ENCODE measurements at regions not wholly inside any gene's neighbourhood (a gene's known extent, or its start where the extent isn't known, plus 50 kb on each side); places are given as distances from the start of the nearest gene placed in this dataset.

DNA sequence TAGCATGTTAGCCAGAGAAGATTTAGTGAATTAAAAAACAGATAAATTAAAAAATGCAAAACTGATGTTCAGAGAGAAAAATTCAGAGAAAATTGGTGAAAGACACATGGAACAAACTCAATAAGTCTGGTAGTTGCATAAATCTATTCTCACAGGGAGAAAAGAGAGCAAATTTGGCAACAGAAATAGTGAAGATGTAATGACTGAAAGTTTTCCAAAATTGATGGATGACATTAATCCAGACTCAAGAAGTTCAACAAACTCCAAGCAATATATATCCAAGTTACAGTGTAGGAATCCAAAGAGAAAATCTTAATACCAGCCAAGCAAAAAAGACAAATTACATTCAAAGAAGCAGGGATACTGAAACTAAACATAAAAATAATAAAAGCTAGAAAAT is 302.7 kb upstream of the ARPP21 start:
- DNase-seq = no peak

DNA sequence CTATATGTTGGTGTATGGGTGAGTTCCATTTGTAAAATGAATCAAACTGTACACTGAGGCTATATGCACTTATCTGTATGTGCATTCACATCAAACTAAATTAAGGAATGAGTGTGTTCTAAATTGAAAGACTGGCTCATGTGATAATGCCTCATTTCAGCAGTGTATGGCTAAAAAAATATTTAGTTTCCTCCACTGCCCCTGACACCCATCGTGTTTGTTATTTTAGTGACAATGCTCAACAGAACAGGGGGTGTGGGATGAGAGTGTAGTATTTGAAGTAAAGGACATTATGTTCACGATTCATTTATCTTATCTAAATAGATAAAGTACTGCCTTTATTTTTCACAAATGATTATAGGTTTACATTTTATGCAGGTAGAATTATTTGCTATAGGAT is 301.1 kb upstream of the ARPP21 start:
- no peak for DNase-seq

DNA sequence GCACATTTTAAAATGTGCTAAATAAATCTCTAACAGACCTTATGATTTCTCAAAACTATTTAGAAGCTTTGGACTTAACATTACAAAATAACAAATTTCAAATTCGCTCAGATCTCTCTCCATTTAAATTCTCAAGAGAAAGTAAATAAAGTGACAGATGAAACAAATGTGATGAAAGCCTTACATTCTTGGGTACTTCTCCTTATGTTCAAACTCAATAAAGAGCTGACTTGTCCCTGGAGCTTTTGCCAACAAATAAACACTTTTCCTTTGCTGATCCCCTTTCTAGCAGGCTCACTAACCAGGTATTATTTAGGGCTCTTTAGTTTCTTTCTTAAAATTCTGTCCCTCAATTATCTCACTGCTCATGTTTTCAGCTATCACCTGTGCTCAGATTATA is 259.1 kb upstream of the ARPP21 start:
- no peak for DNase-seq

DNA sequence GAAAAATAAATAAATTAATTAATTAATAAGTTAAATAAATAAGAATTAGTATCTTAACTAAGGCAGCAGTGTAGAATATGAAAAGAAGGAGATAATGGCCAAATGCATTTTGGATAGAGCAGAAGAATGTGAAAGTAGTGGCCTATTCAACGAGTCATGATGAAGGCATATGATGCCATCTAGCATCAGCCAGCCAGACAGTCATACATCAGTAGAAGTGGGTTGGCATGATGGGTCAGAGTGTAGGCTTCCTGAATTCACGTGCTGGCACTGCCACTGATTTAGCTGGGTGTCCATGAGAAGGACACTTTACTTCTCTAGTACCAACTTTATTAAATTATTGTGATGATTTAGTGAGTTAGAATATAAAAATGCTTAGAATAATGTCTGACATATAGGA is 256.1 kb upstream of the ARPP21 start:
- DNase-seq = no peak

DNA sequence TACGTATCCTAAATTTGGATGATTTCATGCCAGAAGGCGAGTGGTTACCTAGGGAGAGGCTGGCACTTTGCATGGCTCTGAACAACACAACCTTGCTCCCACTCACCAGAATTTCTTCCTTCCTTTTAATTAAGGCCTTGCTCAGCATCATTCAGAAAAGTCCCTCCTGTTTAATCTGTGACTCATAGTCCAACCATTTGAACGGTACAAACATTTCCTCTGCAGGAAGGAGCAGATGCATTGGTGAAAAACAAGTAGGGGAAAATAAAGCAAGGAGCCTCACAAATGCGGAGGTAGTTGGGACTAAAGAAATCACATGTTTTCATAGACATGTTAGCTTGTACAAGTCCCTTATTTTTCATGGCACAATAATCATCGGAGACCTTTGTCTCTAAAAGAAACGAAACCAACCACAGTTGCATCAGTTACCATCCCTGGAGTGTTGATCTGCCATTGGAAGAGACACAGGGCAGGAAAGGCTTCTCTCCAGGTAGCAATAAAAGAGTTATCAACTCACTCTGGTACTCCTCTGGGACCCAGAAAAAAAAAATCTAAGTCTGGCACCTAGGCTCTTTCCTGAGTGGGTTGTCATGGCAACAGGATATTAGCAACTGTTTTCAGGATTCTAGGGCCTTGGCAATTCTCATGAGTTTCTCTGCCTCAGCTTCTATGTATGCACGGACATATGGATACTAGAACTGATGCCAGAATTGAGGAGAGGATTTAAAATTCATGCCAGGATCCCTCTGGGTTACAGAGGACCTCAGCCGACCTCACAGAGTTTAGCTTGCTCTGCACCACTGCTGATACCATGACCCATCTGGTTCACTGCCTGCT is 255.4 kb upstream of the ARPP21 start:
- no peak for DNase-seq

DNA sequence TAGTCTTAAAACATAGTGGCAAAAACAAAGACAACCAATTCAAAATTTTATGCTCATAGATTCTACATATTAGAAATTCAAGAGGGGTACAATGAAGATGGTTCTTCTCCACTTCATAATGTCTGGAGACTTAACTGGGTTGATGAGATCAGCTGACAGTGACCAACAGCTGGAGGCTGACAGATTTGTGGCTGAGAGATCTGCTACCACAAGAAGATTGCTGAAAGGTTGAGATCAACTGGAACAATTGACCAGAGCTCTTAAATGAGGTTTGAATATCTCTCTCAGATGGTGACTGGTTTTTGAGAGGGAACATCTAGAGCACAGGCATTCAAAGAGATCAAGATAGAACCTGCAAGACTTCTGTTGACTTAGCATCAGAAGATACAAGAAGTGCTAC is 254.1 kb upstream of the ARPP21 start:
- no peak for DNase-seq

DNA sequence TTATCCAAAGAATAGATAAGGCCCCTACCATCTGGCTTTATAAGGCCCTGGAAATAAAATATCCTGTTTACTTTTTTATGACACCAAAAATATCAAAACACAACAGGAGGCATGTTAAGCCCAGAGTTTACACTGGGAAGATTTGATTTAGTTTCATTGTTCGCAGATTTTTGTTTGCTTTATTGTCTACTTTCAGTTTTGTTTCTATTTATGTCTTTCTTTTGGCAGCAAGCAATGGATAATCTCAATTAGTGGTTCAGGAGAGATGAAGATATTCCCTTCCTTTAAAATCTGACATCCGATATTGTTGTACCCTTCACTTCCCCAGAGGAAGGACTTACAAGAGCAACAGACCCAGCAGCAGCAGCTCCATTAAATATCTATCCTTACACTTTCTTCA is 249.4 kb upstream of the ARPP21 start:
- DNase-seq = no peak

DNA sequence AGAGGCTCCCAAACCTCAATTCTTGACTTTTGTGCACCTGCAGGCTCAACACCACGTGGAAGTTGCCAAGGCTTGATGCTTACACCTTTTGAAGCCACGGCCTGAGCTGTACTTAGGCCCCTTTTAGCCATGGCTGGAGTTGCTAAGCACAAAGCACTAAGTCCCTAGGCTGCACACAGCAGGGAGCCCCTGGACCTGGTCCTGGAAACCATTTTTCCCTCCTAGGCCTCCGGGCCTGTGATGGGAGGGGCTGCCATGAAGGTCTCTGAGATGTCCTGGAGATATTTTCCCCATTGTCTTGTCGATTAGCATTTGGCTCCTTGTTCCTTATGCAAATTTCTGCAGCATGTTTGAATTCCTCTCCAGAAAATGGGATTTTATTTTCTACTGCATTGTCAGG is 247.1 kb upstream of the ARPP21 start:
- no peak for DNase-seq

DNA sequence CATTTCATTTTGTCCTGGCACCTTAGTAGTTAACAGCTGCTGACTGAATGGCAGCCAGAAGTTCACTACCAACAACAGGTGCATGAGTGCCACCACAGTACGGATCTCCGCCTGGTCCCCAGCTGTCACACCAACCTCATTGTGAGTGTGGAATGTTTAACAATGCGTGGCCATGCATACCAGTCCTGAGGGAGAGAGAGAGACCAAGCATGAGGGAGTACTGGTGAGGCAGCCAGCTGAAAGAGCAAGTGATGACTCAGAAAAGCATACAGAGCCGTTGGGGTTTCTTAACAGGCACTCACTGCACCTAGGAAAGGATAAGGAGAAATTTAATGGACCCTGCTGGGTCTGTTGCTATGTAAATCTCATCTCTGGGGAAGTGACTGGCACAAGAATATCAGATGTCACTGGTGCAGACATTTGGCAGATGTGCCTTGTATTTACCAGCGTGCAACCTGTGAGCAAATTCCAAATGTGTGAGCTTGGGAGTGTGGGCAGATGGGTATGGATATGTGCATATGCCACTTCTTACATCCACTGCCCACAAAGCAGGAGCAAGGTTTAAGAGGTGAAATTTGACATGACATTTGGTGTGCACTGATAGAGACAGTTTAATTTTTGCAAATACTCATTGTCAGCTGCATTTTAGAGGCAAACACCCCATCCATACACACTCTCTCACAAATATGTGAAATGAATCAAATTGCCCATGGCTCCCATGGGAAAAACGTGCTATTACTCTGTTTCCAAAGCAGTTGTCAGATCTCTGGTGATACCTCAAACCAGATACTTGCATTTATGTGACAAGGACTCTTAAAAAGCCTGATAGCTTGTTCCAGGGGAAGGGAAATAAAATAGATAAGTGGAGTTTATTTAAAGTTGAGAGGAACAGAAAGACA is 245.2 kb upstream of the ARPP21 start:
- DNase-seq = no peak

DNA sequence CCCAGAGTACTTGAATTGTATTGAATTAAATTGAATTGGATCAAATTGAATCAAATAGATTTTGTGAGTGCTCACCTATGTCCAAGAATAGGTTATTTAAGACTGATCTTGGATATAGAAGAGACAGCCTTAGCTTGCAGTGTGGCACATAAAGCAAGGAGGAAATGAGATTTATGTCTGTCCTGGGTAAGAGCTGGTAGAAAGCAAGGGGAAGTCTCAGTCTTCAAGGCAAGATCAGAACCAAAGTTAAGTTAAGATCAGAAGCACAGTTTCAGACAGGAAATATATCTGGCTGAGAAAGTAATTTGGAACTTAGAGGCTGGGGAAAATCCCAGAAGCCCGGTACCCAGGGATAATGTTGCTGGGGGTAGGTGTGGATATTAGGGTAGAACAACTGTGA is 244.4 kb upstream of the ARPP21 start:
- no peak for DNase-seq

DNA sequence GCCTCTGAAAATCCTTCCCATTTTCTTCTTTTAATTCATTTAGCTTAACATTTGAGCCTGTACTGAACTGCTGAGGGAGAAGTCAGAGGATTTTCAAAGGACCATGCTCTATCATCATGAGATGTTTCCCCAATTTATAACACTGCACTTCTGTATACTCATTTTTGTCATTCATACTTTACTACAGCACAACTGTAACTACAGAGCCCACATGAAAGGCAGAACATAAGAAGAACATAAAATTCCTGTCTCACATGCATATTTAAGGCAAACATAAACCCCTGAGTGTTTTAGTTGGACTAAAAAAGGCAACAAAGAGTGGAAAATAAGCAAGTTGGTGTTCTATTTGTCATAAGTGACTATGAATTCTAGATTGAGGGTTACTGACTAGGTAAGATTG is 237.7 kb upstream of the ARPP21 start:
- no peak for DNase-seq

DNA sequence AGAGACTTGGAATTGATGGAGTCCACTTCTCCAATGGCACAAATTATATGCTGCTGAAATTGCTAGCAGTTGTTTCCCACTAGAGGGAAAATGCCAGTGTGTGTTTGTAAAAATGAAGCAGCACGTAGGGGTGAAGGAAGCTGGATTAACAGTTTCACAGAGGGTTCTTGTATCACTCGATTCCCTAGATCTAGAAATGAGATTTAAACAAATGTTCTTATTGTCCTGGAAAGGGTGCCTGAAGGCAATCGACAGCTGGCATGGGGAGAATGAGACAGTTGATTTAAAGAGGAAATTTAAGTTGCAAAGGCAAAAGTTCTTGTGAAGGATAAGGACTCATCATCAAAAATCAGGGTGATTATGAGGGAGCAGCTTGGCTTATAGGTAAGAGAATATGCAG is 234.8 kb upstream of the ARPP21 start:
- DNase-seq = no peak

DNA sequence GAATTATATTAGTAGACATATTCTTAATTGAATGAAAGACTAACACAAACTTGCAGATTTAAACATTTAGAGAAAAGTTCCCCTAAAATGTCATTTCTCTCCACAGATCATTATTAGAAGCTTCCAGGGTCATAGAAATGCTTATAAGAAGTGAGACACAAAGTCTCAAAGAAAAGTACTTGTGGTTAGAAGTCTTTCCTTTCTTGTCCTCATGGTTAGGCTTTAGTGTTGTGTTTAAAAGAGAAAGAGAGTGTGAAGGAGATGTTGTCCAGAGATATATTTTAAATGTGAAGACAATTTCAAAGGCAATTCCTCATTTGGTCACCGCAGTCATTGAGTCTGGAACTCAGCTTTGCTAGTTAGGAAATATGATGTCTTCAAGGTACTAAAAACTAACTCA is 230.4 kb upstream of the ARPP21 start:
- no peak for DNase-seq

DNA sequence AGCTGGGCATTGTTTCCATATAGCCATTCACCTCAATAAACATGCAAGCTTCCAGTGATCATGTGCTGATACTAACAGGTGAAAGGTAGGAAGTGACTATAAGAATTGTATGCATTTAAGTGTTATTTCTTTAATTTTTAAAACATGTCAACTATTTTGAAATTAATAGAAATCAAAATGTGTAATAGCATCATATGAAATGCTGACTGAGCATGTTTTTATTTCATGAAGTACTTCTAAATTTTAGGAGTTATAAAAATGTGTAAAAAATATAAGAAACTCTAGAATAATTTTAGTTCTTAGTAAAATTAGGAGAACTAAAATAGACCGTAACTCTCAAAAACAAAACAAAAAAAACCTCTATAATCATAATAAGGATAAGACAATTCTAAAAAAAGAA is 229.3 kb upstream of the ARPP21 start:
- no peak for DNase-seq

DNA sequence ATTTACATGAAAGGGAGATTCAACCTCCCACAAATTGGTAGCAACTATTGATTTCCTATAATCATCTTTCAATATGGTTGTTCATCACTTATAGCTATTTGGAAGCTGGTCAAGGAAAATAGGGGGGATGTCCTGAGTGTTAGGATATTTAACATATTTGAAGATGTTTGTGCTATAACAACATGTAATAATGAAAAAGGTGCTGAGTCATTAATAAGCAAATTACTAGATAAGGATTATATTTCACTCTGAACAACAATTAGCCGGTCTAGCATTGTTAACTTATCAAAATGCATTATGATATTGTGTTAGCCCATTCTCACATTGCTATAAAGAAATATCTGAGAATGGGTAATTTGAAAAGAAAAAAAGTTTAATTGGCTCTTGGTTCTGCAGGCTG is 225.8 kb upstream of the ARPP21 start:
- no peak for DNase-seq

DNA sequence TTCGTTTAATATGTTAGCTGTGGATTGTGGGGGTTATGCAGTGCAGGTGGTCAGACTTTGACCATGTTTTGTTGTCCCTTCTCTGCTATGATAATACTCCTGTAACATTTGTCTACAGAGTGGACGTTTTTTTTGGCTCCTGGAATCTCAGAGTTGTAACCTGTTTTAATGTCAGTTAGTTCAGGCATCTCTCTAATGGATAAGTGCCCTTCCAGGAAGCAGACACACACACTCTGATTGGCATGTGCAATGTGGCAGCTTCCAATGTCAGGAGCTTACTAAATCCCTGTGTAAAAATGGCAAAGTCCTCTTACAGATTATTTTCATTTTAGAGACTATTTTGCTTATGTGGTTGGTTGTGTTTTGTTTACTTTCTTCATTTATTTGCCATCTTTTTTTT is 222.2 kb upstream of the ARPP21 start:
- no peak for DNase-seq

DNA sequence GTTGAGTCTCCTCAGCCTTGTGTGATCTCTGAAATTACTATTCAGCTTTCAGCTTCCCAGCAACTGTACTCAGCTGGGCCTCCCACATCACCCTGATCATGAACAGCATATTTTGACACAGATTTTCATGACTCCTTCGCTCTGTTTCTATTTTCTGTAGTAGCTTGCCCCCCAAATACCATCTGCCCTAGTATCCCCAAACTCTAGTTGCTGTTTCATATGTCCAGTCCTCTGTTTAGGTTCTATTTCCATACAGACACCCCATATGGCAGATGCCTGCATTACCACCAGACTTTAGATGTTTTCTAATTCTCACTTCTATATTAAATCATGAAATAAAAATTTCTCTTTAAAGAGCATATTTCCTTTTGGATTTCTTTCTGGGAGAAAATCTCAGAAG is 217.2 kb upstream of the ARPP21 start:
- no peak for DNase-seq

DNA sequence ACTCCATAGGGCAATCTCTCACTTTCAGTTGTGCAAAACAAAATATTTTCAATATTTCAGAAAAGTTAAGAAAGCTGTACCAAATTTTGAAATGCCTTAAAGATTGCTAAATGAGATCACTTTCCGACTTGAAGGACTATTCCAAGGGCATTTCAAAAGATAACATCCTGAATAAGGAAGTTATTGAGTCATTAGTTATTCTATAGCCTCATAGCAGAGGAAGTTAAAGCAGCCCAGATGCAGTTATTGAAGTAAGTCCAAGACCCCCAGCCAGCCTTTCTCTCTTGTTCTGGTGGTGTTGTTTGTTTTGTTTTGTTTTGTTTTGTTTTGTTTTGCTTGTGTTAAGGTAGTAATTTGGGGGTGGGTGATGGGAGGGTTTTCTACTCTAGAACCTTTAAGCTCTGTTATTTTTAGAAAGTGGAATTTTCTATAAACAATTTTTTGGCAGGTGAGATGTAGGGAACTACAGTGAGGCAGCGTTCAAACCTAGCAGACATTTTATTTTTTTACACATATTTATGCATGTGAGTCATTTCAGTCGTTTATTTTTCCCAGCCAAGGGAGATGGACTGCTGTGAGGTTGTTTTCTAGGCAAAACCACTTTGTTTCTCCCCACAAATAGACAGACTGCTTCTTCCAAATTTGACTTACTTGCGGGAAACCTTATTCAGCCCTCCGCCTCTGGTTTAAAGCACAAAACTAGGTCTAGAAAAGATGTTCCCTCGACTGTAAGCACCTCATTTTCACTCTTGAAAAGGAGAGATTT is 216.3 kb upstream of the ARPP21 start:
- no peak for DNase-seq

DNA sequence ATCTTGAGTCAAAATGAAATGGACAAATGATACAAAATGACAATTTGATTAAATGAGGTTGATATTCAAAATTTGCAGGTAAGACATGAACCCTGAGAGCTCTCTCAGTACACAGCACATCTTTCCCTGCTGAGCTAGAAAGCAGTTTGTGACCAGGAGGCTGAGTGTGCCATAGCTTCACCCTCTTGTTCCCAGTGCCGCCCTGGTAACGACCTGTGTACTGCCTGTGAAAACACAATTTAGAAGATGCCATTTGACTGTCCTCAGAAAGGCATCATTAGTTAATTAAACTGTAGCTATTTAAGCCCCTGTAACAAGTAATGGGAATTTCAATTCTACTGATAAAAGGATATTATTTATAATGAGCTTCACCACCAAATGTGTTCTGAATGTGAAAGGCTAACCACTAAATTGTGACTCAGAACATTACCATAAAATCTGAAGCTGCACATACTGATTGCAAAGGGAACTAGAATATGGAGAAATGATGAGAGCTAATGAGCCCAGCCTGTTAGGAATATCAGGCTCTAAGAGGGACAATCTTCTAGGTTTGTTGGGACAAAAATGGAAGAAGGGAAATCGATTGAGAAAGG is 212.9 kb upstream of the ARPP21 start:
- DNase-seq = no peak

DNA sequence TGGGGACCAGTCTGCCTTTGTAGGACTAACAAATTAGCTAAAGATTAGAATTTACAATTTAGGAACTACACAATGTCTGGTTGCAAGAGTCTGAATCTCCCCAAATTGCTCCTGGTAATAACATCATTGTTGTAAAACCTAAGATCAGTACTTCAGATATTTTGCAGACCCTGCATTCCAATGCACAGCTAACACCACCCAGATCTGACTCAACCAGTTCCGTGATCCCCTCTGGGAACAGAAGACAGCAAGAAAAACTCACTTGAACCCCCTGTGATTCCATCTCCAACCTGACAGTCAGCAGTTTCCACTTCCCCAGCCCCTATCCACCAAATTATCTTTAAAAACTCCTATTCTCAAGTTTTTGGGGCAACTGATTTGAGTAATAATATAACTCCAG is 201.9 kb upstream of the ARPP21 start:
- no peak for DNase-seq

DNA sequence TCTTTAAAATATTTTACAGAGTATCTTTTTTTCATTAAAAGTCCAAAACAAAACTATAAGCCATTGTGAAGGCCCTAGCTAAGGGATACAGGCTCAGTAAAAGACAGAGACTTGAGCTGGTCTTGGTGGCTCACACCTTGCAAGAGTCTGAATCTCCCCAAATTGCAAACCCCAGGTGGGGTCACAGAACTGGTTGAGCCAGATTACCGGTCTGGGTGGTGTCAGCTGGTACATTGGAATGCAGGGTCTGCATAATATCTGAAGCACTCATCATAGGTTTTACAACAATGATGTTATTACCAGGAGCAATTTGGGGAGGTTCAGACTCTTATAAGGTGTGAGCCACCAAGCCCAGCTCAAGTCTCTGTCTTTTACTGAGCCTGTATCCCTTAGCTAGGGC is 201.2 kb upstream of the ARPP21 start:
- DNase-seq = no peak

DNA sequence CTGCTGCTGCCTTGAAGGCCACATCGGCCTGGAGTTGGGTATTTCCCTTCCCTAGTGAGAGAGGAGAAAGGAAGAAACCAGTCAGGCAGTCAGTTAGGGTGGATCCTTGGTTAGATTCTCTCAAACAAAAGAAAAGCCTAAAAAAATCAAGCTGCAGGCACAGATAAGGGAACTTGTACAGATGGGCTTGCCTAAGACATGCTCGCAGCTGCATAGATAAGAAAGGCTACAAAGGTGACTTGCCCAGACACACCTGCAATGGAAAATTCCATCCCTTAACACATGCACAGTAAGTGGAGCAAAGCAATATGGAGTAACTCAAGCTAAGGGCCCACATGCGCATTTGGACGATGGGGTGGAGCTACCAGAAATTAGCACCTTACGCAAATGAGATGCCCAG is 199.7 kb upstream of the ARPP21 start:
- no peak for DNase-seq

DNA sequence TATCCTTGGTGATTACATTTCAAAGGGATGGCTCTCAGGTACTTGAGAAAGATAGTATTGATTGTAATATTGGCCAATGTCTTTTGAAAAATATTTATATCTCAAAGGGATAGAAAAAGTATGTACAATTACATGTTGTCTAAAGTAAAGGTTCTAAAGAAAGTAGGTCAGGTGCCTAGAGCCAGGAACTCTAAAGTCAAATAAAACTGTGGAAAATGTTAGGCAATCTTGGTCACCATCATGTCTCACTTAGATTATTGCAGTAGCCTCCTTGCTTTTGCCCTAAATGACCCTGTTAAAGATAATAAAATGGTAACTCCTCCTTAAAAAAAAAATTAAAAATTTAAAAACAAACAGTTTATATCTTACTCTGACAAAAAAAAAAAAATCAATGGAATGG is 198.5 kb upstream of the ARPP21 start:
- no peak for DNase-seq
